GM19193 (cell line): ENCODE measurements at regions not wholly inside any gene's neighbourhood (a gene's known extent, or its start where the extent isn't known, plus 50 kb on each side); places are given as distances from the start of the nearest gene placed in this dataset.

Source experiments
- POLR2A ChIP-seq: IDR thresholded peaks from 4 replicates; pipeline ENCODE4 v1.6.1; 2011; ENCODE audit not compliant: insufficient read depth, insufficient read length; ENCODE audit errors: extremely low read depth

DNA sequence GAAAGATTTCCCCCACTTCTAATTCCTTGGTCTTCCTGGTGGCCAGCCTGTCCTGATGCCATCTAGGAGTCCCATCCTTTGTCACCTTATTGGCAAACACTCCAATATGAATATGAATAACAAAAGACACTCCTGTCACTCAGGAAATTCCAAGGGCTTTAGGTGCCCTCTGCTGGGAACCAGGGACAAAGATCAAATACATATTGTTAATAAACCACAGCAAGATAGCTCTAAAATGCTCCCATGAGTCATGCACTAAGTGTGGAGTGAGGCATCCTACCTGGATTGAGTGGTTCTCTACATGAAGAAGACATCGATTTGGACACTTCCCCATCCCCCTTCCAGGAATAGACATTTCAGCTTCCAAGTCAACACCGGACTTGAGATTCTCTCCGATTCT lies 823.6 kb downstream of the TBC1D22A start:
- TF ChIP-seq POLR2A = no peak

DNA sequence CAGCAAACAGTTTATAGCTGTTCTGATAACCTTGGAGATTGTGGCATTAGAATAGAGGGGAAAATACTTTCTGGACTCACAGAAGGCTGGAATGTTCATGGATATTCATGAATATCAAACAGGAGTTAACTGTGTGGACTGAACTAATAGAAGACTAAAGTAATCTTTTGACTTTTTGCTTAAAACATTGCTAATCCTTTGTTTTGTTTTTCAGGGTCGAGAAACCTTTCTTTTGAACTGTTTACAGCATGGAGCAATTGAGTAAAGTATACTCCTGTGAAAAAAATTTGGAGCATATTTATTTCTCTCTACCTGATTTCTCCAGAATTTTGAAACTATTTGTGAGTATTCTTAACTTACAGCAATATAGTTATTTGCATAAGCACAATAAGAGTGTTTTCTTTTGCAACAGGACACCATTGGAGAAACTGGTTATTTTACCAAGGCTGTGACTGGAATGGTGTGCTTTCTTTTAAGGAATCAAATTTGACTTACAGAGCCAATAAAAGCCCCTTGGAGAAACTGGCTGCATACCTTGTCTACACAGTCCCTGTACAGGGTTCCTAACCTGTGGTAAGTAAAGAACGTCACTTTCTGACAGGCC lies 821.6 kb downstream of the TBC1D22A start:
- TF ChIP-seq POLR2A = no peak

DNA sequence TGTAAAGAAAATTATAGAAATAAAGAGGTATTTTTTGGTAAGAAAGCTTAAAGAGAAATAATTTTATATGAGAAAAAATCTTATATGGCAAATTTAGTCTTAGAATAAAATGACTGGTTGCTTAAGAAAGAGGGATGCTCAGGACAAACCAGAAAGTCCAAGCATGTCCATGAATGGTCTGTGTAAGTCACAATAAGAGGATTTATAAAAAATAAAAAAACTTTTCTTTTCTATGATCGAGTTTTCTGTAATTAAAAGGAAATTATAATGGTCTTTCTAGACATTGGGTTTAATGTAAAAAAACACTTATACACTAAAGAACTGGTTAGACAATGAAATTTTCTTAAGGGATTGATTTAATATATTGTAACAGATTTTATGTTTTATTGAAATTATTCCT lies 819.6 kb downstream of the TBC1D22A start:
- no peak for TF ChIP-seq POLR2A

DNA sequence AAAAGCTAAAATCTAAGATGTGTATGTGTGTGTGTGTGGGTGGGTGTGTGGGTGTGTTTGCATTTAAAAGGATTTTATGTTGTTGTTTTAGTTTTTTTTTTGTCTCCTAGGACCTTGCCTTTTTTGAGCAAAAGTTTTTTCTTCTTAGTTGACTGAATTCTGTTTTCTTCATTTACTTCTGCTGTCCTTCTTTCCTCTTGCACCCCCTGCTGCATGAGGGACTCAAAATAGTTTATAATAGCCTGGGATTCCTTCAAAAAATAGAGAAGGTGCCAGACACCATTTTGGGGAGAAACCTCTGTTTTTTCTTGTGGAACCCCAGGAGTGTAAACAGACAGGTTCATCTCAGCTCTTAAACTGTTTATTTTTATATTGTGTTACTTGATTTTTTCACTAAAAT lies 817.7 kb downstream of the TBC1D22A start:
- no peak for TF ChIP-seq POLR2A

DNA sequence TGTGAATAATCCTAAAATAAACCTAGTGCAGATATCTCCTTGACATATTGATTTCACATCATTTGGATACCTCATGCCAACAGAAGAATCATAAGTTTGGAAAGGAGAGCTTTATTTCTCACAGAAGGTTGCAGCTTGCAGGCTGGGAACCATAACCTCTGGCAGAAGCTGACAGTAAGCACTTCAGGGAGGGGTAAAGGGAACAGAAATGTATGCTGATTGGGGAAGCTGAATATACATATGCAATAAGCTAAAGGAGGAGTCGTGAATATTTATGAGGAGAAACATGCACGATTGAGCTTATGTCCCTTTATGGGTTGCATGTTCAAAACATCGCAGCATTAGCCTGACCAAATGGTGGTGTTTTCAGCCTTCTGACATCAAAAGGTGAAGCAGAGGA lies 814.5 kb downstream of the TBC1D22A start:
- TF ChIP-seq POLR2A = no peak

DNA sequence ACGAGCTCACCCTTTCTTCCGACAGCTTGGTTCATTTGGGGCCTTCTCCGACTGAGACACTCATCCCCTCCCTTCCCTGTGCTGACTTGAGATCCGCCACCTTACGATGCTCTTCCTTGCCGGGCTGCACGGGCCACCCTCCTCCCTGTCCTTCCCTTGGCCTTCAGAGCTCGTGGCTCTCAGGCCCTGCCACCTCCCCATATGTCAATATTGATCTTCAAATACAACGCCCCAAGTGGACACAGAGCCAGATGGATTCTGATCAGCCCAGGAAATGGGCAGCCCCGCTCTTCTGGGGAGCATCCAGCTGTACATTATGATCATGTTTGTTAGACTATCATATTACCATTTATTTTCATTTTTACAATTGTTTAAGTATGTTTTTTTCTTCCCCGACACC lies 812.8 kb downstream of the TBC1D22A start:
- TF ChIP-seq POLR2A = no peak

DNA sequence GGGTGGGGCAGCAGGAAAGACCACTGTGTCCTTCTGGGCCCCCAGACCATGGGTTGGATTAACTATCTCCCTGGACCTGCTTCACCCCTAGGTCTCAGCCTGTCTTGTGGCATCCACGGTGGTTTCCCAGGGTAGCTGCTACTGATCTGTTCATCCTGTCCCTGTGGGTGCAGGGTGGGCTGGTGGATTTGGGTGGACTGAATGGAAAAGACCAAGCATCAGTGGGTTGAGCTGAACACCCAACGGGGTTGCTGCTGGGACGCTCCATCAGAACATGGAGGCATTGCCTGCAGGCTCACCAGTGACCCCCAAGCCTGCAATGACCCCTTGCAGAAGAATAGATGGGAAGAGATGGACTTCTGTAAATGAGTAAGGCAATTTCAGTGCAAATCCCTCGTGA lies 812.1 kb downstream of the TBC1D22A start:
- no peak for TF ChIP-seq POLR2A

DNA sequence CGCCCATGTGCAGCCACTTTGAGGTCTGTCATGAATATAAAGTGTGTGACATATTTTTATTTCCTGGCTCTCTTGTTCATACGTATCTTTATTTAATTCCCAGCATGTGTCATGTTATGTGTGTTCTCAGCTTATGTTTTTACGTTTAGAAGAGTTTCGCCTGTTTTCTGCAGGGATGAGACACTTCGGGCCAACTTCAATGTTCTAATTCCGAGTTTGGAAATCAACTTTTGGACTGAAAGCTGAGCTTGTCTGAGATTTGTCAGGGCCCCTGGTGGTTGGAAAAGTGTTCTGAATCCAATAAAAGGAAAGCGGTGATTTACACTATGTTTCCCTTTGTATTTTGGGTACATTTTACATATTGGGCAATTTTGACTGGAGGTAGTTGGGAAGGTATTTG lies 810.7 kb downstream of the TBC1D22A start:
- no peak for TF ChIP-seq POLR2A

DNA sequence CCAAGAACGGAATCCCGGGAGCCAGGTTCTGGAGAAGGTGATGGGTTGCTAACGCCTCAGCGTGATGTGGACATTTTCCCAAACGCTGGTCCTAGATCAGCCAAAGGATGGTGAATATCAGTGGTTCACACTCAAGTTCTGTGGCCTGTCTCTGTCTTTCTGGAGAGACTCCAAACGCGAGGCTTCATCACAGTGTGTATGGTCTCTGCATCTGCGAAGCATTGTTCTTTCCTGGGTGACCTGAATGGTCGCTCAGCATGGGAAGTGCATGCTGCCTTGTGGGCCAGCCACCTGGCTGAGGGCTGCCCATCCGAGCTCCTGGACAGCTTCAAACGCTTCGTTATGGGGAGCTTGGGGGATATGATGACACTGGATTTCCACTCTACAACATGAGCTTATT lies 810.0 kb downstream of the TBC1D22A start:
- TF ChIP-seq POLR2A = no peak

DNA sequence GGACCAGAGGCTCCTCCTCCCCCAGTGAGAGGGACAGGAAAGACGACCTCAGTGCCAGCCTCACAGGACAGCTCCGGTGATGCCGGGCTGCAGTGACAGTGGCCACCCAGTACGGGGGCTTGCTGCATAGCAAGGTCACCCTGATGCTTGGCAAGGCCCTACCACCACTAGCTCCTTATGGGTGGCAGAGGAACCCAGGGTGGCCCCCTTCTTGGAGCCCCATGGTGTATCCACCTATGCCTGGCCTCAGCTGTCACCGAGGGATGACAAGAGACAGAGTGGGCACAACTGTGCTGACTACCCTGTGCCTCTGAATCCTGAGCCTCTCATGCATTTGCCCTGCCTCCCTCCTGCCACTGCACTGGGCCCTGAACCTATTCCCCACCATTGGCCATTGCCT lies 809.2 kb downstream of the TBC1D22A start:
- TF ChIP-seq POLR2A = no peak

DNA sequence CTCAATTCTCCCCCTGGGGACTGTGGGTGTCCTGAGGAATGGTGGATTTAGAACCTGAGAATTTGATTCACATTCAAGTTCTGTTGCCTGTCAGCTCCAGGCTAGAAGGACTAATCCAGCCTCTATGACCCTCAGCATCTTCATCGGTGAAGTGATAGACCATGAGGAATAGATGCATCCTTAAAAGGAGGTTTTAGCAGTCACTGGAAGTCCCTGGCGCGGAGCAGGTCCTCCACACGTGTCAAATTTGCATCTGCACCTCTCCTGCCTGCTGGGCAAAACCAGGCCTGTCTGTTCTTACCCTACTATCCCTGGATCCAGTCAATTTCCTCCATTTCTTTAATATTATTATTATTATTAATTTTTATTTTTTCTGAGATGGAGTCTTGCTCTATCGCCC lies 808.4 kb downstream of the TBC1D22A start:
- TF ChIP-seq POLR2A = no peak

DNA sequence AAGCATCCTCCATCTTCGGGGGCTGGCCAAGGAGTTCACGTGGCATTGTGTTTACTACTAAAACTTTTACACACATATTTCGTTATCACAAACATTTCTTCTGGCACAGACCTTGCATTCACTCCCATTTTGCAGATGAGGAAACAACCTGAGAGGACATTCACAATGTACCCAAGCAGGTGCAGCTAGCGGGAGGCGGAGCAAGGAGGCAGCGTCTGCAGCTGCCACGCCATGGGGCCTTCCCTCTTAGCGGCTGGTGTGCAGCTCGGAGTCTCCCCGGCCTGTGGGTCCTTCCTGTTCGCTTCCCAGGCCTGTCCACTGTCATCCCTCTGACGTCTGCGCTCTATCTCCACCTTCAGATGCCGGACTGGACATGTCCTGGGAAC lies 807.8 kb downstream of the TBC1D22A start:
- TF ChIP-seq POLR2A = no peak

DNA sequence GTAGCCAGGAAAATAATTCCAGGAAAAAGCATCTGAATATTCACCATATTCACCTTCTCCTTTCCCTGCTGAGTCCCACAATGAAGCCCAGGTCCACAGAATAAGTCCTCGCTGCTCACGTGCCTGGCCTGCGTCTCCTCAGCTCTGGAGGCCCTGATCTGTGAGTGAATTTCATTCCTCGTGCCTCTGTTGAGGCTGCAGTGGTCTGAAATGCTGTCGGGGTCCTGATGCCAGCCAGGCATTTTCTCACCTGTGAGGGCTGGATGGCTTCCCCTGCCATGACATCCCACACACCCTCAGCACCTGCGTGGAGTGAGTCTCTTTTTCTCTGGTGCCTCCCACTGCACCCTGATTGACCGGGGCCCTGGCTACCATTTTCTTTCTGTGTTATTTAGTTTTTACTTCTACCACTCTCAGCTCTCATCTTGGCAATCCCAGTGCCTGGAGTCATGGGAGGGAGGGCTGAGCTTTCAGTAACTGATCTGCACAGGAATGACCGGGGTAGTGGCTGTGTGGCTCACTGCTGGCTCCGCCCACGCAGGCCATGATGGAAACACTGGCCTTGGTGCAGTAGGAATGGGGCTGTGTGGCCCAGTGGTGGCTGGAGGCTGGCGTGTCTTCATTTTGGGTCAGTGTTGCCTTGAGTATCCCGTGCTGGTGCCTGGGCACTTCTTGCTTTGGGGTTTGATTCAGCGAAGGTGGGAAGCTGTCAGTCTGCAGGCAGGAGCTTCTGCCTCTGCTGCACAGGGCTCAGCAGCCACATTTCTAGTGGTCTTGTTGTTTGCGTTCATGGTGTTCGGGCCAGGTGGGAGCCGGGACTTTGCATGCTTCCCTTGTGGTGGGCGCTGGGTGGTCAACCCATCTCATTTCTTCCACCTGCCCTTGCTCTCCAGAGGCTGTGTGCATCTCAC lies 807.2 kb downstream of the TBC1D22A start:
- no peak for TF ChIP-seq POLR2A

DNA sequence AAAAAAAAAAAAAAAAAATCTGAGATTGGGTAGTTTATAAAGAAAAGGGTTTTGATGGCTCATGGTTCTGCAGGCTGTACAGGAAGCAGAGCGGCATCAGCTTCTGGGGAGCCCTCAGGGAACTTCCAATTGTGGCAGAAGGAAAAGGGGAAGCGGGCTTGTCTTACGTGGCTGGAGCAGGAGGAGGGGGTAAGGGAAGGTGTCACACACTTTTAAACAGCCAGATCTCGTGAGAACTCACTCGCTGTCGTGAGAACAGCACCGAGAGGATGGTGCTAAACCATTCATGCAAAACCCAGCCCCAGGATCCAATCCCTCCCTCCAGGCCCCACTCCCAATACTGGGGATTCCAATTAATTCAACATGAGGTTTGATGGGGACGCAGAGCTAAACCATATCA lies 806.2 kb downstream of the TBC1D22A start:
- TF ChIP-seq POLR2A = no peak

DNA sequence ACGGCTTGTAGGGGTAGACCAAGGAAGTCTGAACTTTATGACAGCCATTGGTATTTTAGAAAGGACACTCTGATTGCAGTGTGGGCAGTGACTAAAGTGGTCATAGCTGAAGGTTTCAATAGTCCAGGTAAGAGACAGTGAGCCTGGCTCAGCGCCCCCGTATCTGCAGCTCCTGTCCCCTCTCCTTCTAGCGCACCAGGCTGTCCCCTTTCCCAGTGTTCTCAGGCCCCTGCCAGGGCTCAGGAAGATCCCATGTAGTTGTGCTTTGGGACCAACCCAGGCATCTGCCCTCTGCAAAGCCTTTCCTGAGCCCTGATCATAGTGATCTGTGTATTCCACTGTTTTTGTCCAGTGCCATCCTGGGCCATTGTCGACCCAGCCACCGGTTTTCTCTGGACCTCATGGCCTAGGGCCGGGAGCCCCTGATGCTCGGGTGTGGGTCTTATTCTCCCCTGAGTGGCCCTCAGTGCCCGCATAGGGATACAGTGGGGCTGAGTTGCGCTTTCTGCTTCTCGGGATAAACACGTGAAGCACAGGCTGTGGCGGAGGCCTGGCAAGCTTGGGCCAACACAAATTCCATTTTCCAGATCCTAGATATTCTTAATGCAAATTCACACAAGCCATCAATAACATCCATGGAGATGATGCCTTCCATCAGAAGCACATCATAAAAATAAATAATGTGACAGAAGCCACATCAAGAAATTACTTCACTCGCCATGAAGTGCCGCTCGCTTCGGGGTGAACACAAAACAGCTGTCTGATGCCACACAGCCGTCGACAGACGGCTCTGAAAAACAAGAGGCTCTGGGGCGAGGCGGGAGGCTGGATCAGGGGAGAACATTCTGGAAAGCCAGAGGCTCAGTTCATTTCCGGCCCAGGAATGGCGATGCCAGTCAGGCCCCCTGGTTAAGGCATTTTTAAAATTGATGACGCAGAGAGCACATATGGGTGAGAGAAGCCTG lies 805.0 kb downstream of the TBC1D22A start:
- TF ChIP-seq POLR2A = no peak
